ENCODE measurements at regions not wholly inside any gene's neighbourhood (a gene's known extent, or its start where the extent isn't known, plus 50 kb on each side); places are given as distances from the start of the nearest gene placed in this dataset.
"Not testable (repeated sequence)": the region's sequence is repeated elsewhere in the genome, so short reads cannot be mapped to it uniquely, and the experiment has no call there.

DNA sequence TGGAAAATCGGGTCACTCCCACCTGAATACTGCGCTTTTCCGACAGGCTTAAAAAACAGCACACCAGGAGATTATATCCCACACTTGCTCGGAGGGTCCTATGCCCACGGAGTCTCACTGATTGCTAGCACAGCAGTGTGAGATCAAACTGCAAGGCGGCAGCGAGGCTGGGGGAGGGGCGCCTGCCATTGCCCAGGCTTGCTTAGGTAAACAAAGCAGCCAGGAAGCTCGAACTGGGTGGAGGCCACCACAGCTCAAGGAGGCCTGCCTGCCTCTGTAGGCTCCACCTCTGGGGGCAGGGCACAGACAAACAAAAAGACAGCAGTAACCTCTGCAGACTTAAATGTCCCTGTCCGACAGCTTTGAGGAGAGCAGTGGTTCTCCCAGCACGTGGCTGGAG lies 778.7 kb upstream of the HS3ST5 start:
- H3K4me2 ChIP-seq (ENCODE audit: insufficient read depth, low read length); CTCF ChIA-PET; FAIRE-seq; H3K9ac ChIP-seq (replicated peaks; ENCODE audit: extremely low read depth, insufficient read depth, low read length); H3K27ac ChIP-seq (ENCODE audit: insufficient read depth, low read depth, low read length); H3K4me3 ChIP-seq (replicated peaks in 1 of 3; ENCODE audit: insufficient read depth in 1 of 3, low read depth in 1 of 3, low read length in 3 of 3); H3K9me3 ChIP-seq (replicated peaks; ENCODE audit: control insufficient read depth, insufficient read depth, low read length); H4K20me1 ChIP-seq (replicated peaks; ENCODE audit: control insufficient read depth, extremely low read depth, insufficient read depth, low read length); intact Hi-C loops (cut with micrococcal nuclease); H3K9me1 ChIP-seq (replicated peaks; ENCODE audit: control insufficient read depth, extremely low read depth, insufficient read depth, low read length); BruUV-seq (replicated peaks); dilution Hi-C loops (cut with MboI; ENCODE audit: extremely low pct_ligation_motif_present, low sequenced_read_pairs); POLR2A ChIA-PET; H3K36me3 ChIP-seq (ENCODE audit: control insufficient read depth in 2 of 2, extremely low read depth in 1 of 2, insufficient read depth in 2 of 2, low read length in 2 of 2); H3K4me1 ChIP-seq (ENCODE audit: control insufficient read depth, extremely low read depth, insufficient read depth, low read length); DNase-seq (ENCODE audit: low read depth, low spot score); H3K27me3 ChIP-seq (ENCODE audit: control insufficient read depth in 2 of 2, insufficient read depth in 2 of 2, low read length in 2 of 2); H2AFZ ChIP-seq (ENCODE audit: low read depth, low read length); H3K79me2 ChIP-seq (ENCODE audit: control insufficient read depth, insufficient read depth, low read length): not testable (repeated sequence)

DNA sequence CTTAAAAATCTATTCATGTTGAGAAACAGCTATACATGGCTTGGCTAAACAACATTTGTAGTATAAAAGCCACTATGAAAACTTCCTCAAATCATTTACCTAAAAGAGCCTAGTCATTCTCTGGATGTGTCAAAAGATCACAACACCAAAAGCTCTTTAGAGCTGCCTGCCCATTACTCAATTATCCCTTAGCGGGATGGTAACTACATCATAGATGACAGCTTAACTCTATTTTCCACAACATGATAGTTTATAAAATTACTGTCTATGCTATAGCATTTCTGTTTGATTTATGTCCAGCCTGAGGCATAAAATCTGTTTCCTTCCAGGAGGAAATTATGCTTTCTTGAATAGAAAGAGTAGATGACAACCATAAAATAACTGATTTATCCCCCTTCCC lies 777.6 kb upstream of the HS3ST5 start:
- intact Hi-C loops (cut with micrococcal nuclease) = no loop called here
- H3K79me2 ChIP-seq (ENCODE audit: control insufficient read depth, insufficient read depth, low read length) = no peaks in the 10 kb centered on the region
- no peaks in the 10 kb centered on the region for H3K9me1 ChIP-seq (replicated peaks; ENCODE audit: control insufficient read depth, extremely low read depth, insufficient read depth, low read length)
- H3K36me3 ChIP-seq (ENCODE audit: control insufficient read depth in 2 of 2, extremely low read depth in 1 of 2, insufficient read depth in 2 of 2, low read length in 2 of 2) = no peaks in the 10 kb centered on the region
- H3K9me3 ChIP-seq (replicated peaks; ENCODE audit: control insufficient read depth, insufficient read depth, low read length) = no peaks in the 10 kb centered on the region
- no peak for FAIRE-seq
- H3K4me2 ChIP-seq (ENCODE audit: insufficient read depth, low read length) = no peak overlapping the region
- H2AFZ ChIP-seq (ENCODE audit: low read depth, low read length) = no peak overlapping the region
- H3K27me3 ChIP-seq (ENCODE audit: control insufficient read depth in 2 of 2, insufficient read depth in 2 of 2, low read length in 2 of 2) = no peaks in the 10 kb centered on the region
- dilution Hi-C loops (cut with MboI; ENCODE audit: extremely low pct_ligation_motif_present, low sequenced_read_pairs) = no loop called here
- BruUV-seq (replicated peaks) = no TSS peak
- TF ChIP-seq, protein P1, sequence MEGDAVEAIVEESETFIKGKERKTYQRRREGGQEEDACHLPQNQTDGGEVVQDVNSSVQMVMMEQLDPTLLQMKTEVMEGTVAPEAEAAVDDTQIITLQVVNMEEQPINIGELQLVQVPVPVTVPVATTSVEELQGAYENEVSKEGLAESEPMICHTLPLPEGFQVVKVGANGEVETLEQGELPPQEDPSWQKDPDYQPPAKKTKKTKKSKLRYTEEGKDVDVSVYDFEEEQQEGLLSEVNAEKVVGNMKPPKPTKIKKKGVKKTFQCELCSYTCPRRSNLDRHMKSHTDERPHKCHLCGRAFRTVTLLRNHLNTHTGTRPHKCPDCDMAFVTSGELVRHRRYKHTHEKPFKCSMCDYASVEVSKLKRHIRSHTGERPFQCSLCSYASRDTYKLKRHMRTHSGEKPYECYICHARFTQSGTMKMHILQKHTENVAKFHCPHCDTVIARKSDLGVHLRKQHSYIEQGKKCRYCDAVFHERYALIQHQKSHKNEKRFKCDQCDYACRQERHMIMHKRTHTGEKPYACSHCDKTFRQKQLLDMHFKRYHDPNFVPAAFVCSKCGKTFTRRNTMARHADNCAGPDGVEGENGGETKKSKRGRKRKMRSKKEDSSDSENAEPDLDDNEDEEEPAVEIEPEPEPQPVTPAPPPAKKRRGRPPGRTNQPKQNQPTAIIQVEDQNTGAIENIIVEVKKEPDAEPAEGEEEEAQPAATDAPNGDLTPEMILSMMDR (IDR thresholded peaks at IDR 0.05; ENCODE audit: extremely low read depth in 1 of 2, insufficient read depth in 1 of 2, low read depth in 1 of 2, low read length in 2 of 2) = no peak
- TF ChIP-seq, protein P2, sequence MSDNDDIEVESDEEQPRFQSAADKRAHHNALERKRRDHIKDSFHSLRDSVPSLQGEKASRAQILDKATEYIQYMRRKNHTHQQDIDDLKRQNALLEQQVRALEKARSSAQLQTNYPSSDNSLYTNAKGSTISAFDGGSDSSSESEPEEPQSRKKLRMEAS (IDR thresholded peaks at IDR 0.05; ENCODE audit: insufficient read depth, insufficient read length) = no peak
- TF ChIP-seq POLR2A (IDR thresholded peaks at IDR 0.05; ENCODE audit: low read depth, low read length) (no peak), GATA2 (IDR thresholded peaks at IDR 0.05; ENCODE audit: insufficient read depth, insufficient read length, low read depth, low read length) (no peak), MYC (IDR thresholded peaks at IDR 0.05; ENCODE audit: low read depth, low read length) (no peak), POLR2AphosphoS5 (IDR thresholded peaks at IDR 0.05; ENCODE audit: insufficient read depth, low read depth, low read length) (no peak), FOS (IDR thresholded peaks at IDR 0.05; ENCODE audit: borderline replicate concordance, insufficient read depth, low read length) (no peak), EZH2 (IDR thresholded peaks at IDR 0.05; ENCODE audit: borderline replicate concordance, low read depth, low read length, severe bottlenecking) (no peak)
- H3K9ac ChIP-seq (replicated peaks; ENCODE audit: extremely low read depth, insufficient read depth, low read length) = no peak overlapping the region
- H3K4me3 ChIP-seq (replicated peaks in 1 of 3; ENCODE audit: insufficient read depth in 1 of 3, low read depth in 1 of 3, low read length in 3 of 3) = no peak overlapping the region
- POLR2A ChIA-PET = no interaction called here
- CTCF ChIA-PET = no interaction called here
- H4K20me1 ChIP-seq (replicated peaks; ENCODE audit: control insufficient read depth, extremely low read depth, insufficient read depth, low read length) = no peaks in the 10 kb centered on the region
- no peak for DNase-seq (ENCODE audit: low read depth, low spot score)
- H3K27ac ChIP-seq (ENCODE audit: insufficient read depth, low read depth, low read length) = no peak overlapping the region
- no peaks in the 10 kb centered on the region for H3K4me1 ChIP-seq (ENCODE audit: control insufficient read depth, extremely low read depth, insufficient read depth, low read length)
